Endothelial cell of umbilical vein (primary cell): ENCODE measurements at regions not wholly inside any gene's neighbourhood (a gene's known extent, or its start where the extent isn't known, plus 50 kb on each side); places are given as distances from the start of the nearest gene placed in this dataset.

ENCODE experiments used
- BruUV-seq: library from RNA; stranded (reverse); fragments of 400-500 nt; replicated peaks from 2 replicates; lab custom pipeline; 2021; lab: Mats Ljungman, UMichigan
- CTCF ChIA-PET: fragments of 300-600, 350-600 bp; sonication (Branson Sonifier 250); formaldehyde crosslinking; loops from one replicate; lab custom pipeline; 2021; ENCODE audit warnings: antibody characterized with exemption, inconsistent platforms; lab: Charles Lee
- POLR2A ChIA-PET: fragments of 300-600, 350-600 bp; sonication (Branson Sonifier 250); formaldehyde crosslinking; loops from one replicate; lab custom pipeline; 2021; ENCODE audit warnings: antibody characterized with exemption, inconsistent platforms; lab: Charles Lee
- DNase-seq: peaks from one replicate; pipeline ENCODE4 v3.0.0-alpha.2; 2011; ENCODE audit warnings: low read depth, low spot score
- FAIRE-seq: peaks from 2 replicates; lab custom pipeline; 2011; peaks lifted over from hg19 to GRCh38; lab: Jason Lieb, UNC
- H2AFZ ChIP-seq: 2 replicates; pipeline ENCODE4 v1.6.0; 2012; ENCODE audit warnings: low read depth, low read length, control low read depth, inconsistent platforms
- H3K27ac ChIP-seq: 2 replicates; pipeline ENCODE4 v1.5.1; 2011; ENCODE audit warnings: low read depth, mild to moderate bottlenecking, control low read depth, low read length, moderate library complexity; ENCODE audit not compliant: insufficient read depth
- H3K27me3 ChIP-seq, 2 experiments: 2 replicates each; pipeline versions ENCODE4 v1.6.0 to v1.6.1; 2011; ENCODE audit warnings: low read length in 2 of 2, mixed read lengths in 1 of 2; ENCODE audit not compliant: control insufficient read depth in 2 of 2, insufficient read depth in 2 of 2
- H3K36me3 ChIP-seq, 2 experiments: 2 replicates in 1 of 2; 3 replicates in 1 of 2; pipeline ENCODE4 v1.5.1; 2011; ENCODE audit warnings: low read length in 2 of 2, mild to moderate bottlenecking in 1 of 2, moderate library complexity in 1 of 2; ENCODE audit not compliant: control insufficient read depth in 2 of 2, insufficient read depth in 2 of 2; ENCODE audit errors: extremely low read depth in 1 of 2
- H3K4me1 ChIP-seq: 3 replicates; pipeline ENCODE4 v1.5.1; 2011; ENCODE audit warnings: mild to moderate bottlenecking, low read length; ENCODE audit not compliant: control insufficient read depth, insufficient read depth; ENCODE audit errors: extremely low read depth
- H3K4me2 ChIP-seq: 2 replicates; pipeline ENCODE4 v1.6.1; 2011; ENCODE audit warnings: low read length, control low read depth, mixed read lengths; ENCODE audit not compliant: insufficient read depth
- H3K4me3 ChIP-seq, 3 experiments: fragments of 200-600 bp in 1 of 3; sonication (generic), shearing (Covaris generic) in 1 of 3; replicated peaks in 1 of 3; 2 replicates each; pipeline ENCODE4 v1.5.1; 2011 to 2016; ENCODE audit warnings: control low read depth in 3 of 3, low read length in 3 of 3, mild to moderate bottlenecking in 2 of 3, inconsistent platforms in 1 of 3, low read depth in 1 of 3, moderate library complexity in 1 of 3; ENCODE audit not compliant: insufficient read depth in 1 of 3
- H3K79me2 ChIP-seq: 2 replicates; pipeline ENCODE4 v1.6.0; 2012; ENCODE audit warnings: low read length, inconsistent platforms; ENCODE audit not compliant: control insufficient read depth, insufficient read depth
- H3K9ac ChIP-seq: replicated peaks from 2 replicates; pipeline ENCODE3; 2011; ENCODE audit warnings: low read length, control low read depth; ENCODE audit not compliant: insufficient read depth; ENCODE audit errors: extremely low read depth
- H3K9me1 ChIP-seq: replicated peaks from 3 replicates; pipeline ENCODE4 v1.6.0; 2011; ENCODE audit warnings: mild to moderate bottlenecking, low read length; ENCODE audit not compliant: control insufficient read depth, insufficient read depth; ENCODE audit errors: extremely low read depth
- H3K9me3 ChIP-seq: replicated peaks from 2 replicates; pipeline ENCODE4 v1.5.1; 2012; ENCODE audit warnings: low read length, inconsistent platforms; ENCODE audit not compliant: control insufficient read depth, insufficient read depth
- H4K20me1 ChIP-seq: replicated peaks from 2 replicates; pipeline ENCODE3; 2011; ENCODE audit warnings: mild to moderate bottlenecking, low read length; ENCODE audit not compliant: control insufficient read depth, insufficient read depth; ENCODE audit errors: extremely low read depth
- GATA2 ChIP-seq: IDR thresholded peaks from 2 replicates; pipeline ENCODE4 v1.7.0; 2011; ENCODE audit warnings: low read depth, mild to moderate bottlenecking, moderate library complexity, mixed read lengths, low read length; ENCODE audit not compliant: insufficient read length, insufficient read depth
- MYC ChIP-seq: IDR thresholded peaks from one replicate; pipeline ENCODE4 v1.6.1; 2011; ENCODE audit warnings: mild to moderate bottlenecking, low read depth, low read length
- POLR2AphosphoS5 ChIP-seq: IDR thresholded peaks from 2 replicates; pipeline ENCODE4 v1.6.1; 2012; ENCODE audit warnings: low read depth, mild to moderate bottlenecking, control low read depth, low read length, moderate library complexity; ENCODE audit not compliant: insufficient read depth
- dilution Hi-C: fragments of 300-500 bp; cut with MboI; formaldehyde crosslinking; loops from one replicate; pipeline ENCODE4 v1.15.0; 2019; ENCODE audit warnings: low sequenced_read_pairs; ENCODE audit not compliant: extremely low pct_ligation_motif_present
- intact Hi-C: fragments of 100-400 bp; cut with micrococcal nuclease; formaldehyde crosslinking; loops from one replicate; pipeline ENCODE4 v1.10.0; 2022

GRCh38 chr2:55999790-56000189 is 76.2 kb upstream of the EFEMP1 start:
- H3K27me3 ChIP-seq, result no peaks in the 10 kb centered on the region
- DNase-seq (no peak), FAIRE-seq (no peak)
- dilution Hi-C loops (loop anchor here (25.0 kb wide), 1 partner anchor 112 kb away; no protein-coding TSS in a partner anchor), intact Hi-C loops (no loop called here)
- H3K9ac ChIP-seq, result no peak overlapping the region
- H3K4me2 ChIP-seq, result no peak overlapping the region
- POLR2A ChIA-PET, result no interaction called here
- H3K79me2 ChIP-seq, result no peaks in the 10 kb centered on the region
- H3K9me1 ChIP-seq, result no peaks in the 10 kb centered on the region
- no peaks in the 10 kb centered on the region for H3K36me3 ChIP-seq
- no peak overlapping the region for H2AFZ ChIP-seq
- no peaks in the 10 kb centered on the region for H3K9me3 ChIP-seq
- no TSS peak for BruUV-seq
- no peaks in the 10 kb centered on the region for H4K20me1 ChIP-seq
- H3K27ac ChIP-seq, result no peak overlapping the region
- CTCF ChIA-PET, result no interaction called here
- peaks cover 12% of the 10 kb centered on the region for H3K4me1 ChIP-seq
- no peak for TF ChIP-seq POLR2AphosphoS5
- H3K4me3 ChIP-seq, result no peak overlapping the region

DNA sequence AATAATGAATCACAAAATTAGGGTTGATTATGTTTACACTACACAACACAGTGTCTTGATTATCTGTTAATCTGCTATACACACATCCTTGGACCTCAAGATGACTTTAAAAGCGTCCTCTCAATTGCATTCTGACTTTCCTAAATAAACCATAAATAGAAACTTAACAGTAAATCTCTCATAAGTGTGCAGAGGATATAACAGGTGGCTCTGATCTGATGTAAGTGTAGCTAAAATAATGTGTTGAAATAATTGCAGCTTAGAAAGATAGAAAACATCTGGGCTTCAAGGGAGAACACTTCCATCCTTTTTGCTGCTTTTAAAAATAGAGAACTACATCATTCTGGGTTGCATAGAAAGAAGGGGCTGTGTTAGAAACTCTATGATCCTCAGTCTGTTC is 78.4 kb upstream of the EFEMP1 start:
- no peaks in the 10 kb centered on the region for H3K79me2 ChIP-seq
- H3K9me1 ChIP-seq, result no peaks in the 10 kb centered on the region
- CTCF ChIA-PET, result interaction anchor here (1.4 kb wide), 1 partner anchor 41 kb away, joined by 3 read pairs; no protein-coding TSS in a partner anchor
- H3K4me2 ChIP-seq, result no peak overlapping the region
- POLR2A ChIA-PET, result no interaction called here
- no TSS peak for BruUV-seq
- no peak overlapping the region for H3K9ac ChIP-seq
- TF ChIP-seq POLR2AphosphoS5 (no peak), GATA2 (no peak), MYC (no peak)
- DNase-seq (no peak), FAIRE-seq (no peak)
- H4K20me1 ChIP-seq, result no peaks in the 10 kb centered on the region
- dilution Hi-C loops (no loop called here), intact Hi-C loops (no loop called here)
- no peak overlapping the region for H3K27ac ChIP-seq
- H3K36me3 ChIP-seq, result no peaks in the 10 kb centered on the region
- no peaks in the 10 kb centered on the region for H3K27me3 ChIP-seq
- peaks cover 4% of the 10 kb centered on the region for H3K4me1 ChIP-seq
- no peak overlapping the region for H3K4me3 ChIP-seq
- H2AFZ ChIP-seq, result no peak overlapping the region
- no peaks in the 10 kb centered on the region for H3K9me3 ChIP-seq
